ENCODE measurements at regions not wholly inside any gene's neighbourhood (a gene's known extent, or its start where the extent isn't known, plus 50 kb on each side); places are given as distances from the start of the nearest gene placed in this dataset.
"Not testable (repeated sequence)": the region's sequence is repeated elsewhere in the genome, so short reads cannot be mapped to it uniquely, and the experiment has no call there.

DNA sequence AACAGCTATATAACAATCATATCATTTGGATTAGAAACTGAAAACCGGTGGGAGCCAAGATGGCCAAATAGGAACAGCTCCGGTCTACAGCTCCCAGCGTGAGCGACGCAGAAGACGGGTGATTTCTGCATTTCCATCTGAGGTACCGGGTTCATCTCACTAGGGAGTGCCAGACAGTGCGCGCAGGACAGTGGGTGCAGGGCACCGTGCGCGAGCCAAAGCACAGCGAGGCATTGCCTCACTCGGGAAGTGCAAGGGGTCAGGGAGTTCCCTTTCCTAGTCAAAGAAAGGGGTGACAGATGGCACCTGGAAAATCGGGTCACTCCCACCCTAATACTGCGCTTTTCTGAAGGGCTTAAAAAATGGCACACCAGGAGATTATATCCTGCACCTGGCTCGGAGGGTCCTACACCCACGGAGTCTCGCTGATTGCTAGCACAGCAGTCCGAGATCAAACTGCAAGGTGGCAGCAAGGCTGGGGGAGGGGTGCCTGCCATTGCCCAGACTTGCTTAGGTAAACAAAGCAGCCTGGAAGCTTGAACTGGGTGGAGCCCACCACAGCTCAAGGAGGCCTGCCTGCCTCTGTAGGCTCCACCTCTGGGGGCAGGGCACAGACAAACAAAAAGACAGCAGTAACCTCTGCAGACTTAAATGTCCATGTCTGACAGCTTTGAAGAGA lies 1041.5 kb downstream of the SLC6A15 start:
- not testable (repeated sequence) for DNase-seq

DNA sequence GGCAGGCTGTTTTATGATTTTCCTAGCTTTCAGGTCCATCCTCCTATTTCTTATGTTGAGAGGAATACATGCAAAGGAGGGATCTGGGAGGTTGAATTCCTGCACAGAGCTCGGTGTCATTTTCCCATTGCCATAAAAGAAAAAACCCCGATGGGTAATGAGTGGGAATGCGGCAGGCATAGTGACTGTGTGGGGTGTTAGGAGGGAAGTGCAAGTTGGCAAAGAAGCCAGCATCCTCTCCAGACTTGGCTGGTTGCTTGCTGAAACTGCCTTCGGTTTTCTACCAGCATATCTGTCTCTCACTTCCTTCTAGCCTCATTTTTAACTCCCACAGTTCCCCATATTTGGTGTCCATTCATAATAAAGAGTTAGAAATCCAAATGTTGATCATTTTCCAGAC lies 1046.1 kb downstream of the SLC6A15 start:
- DNase-seq, result no peak

DNA sequence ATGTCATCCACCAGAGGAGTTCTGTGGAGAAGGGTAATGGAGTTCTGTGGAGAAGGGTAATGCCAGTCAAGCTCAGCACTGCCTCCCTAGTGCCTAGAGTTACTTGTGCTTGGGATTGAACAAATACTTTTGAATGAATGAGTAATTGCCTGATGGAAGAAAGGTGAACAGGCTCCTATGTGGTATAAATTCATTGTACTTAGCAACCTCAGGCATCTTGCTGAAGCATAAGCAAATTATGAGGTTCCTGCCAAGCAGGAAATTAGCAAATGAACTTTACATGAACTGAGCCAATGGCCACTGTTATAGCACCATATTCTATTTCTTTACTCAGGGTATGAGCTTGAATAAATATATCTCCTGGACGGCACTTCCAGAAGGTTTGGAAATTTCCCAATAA lies 1047.2 kb downstream of the SLC6A15 start:
- DNase-seq, result no peak

DNA sequence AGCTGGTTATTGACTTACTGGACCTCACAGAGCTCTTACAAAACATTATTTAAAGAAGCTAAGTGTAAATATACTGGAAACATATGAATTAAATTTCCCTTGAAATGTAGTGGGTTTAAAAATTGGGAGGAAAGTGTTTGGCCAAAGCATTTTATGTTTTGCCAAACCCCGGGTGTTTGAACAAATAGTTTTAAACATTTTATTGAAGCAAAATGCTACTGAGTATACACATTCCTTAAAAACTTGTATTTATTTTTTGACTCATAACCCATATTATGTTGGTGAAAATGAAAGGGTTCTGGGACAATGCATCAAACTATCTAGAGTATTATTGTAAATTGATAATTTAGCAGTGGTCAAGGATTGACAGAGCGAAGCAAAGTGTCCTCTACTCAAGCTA lies 1048.5 kb downstream of the SLC6A15 start:
- no peak for DNase-seq

DNA sequence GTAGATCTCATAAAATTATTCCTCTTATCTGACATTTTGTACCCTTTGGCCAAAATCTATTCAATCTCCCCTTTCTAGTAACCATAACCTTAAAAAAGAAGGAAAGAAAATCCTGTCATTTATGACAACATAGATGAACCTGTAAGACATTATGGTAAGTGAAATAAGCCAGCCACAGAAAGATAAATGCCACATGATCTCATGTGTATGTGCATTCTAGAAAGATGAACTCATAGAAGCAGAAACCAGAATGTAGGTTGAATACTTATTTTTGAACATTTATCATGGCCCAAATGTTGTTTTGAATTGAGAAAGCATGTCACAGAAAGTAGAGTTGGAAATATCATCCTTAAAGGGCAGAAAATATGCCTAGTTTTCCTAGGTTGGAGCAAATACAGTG lies 1053.6 kb downstream of the SLC6A15 start:
- DNase-seq, result no peak

DNA sequence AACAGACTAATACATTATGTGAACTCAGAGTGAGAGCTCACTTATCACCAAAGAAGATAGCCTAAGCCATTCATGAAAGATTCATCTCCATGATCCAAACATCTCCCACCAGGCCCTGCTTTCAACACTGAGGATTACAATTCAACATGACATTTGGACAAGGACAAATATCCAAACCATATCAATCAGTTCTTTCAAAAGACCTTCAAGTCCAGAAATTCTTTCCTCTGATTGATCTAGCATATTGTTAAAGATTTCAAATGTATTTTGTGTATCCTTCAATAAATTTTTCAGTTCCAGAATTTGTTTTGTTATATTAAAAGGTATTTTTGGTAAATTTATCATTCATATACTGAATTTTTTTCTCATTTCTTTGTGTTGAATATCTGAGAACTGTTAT lies 1055.8 kb downstream of the SLC6A15 start:
- DNase-seq, result no peak

DNA sequence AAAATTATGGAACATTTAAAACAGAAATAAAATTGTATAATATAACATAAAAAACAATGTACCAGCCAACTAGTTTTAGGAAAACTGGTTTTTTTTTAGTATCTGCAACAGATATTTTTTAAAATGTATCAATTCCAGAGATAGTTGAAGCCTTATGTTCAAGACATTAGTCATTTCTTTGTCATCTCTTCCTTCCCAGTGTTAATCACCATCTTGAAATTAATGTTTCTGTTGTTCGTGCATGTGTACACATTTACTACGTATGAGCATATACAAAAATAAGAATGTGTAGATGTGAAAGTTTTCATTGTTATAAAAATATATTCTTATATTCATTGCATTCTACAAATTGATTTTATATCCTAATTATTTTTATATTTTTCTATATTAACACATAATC lies 1062.1 kb downstream of the SLC6A15 start:
- DNase-seq, result no peak

DNA sequence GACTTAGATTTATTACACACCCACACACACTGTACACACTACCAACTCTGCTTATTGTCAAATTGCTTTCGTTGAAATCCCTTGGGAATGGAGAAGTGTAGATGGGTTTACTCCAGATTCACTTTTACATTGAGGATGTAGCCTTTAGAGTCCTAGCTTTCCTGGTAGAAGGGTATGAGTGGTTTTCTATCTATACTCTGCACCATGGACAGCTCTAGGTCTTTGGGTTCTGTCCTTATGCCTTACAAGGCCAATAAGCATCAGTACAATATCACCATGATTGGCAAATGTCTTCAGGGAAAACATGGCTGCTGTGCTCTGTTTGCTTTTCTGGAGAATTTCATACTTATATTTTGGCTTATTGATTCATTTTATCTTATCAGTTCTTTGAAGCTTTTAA lies 1063.9 kb downstream of the SLC6A15 start:
- no peak for DNase-seq

DNA sequence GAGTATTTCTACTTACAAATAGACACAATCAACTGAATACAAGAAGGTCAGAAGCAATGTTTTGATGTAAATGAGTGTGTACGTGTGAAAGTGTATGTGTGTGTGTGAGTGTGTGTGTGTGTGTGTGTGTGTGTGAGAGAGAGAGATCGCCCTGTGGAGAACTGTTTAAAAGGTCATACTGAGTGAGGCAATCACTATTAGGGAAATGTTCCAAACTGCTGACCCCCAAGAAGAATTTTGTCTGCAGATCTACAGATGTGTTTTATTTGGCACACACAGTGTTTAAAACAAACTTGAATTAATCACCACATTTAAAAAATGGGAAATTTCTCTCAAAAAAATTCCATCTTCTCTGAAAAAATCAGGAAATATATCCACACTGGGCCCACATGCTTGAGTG lies 1069.1 kb downstream of the SLC6A15 start:
- no peak for DNase-seq

DNA sequence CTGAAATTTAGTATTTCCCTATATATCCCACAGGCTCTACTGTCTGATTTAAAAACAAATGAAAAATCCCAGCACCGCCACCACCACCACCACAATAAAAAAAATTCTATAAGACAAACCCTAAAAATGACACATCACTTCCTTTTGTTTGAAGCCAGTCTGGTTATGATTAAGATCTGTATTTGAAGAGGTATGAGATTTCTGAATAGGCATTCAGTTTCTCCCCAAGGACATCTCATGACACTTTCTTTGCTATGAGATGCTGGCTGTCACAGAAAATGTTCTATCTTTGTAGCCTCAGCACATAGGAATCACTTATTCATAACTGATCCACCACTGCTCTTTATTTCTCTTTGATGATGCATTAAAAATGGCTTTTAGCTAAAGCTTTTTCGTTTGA lies 1071.0 kb downstream of the SLC6A15 start:
- DNase-seq, result no peak

DNA sequence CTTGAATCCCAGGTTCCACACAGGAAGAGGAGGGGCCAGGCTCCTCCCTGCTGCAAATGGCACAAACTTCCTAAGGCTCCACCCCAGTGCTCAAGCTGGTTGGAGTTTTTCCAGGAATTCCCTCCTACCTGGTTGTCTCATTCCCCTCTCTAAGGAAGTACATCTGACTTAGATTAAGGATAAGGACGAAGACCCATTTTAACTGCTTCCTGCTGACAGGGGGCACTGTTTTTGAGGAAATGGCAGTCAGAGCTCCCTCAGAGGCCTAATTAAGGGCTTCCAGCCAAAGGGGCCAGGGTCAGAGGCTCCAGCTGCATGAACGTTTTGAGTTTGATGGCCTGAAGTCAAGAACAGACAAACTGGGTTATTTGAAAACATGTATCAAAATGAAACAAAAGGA lies 1084.7 kb downstream of the SLC6A15 start:
- no peak for DNase-seq

DNA sequence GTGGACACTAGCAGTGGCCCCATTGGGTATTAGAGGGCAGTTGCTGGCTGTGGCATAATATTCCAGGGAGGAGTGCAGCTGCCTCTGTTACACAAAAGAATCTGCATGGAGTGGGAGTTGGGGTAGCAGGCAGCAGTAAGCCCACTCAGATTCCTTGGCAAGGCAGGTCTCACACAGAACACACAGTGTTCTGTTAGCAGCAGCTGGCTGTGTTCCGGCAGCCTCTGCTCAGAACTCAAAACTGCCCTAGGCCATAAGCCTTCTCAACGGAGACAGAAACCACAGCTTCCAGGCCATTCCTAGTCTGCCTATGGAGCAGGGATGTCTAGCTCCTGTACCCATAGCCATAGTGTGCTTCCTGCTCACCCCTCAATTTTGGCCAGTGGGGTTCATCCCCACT lies 1085.4 kb downstream of the SLC6A15 start:
- DNase-seq, result no peak

DNA sequence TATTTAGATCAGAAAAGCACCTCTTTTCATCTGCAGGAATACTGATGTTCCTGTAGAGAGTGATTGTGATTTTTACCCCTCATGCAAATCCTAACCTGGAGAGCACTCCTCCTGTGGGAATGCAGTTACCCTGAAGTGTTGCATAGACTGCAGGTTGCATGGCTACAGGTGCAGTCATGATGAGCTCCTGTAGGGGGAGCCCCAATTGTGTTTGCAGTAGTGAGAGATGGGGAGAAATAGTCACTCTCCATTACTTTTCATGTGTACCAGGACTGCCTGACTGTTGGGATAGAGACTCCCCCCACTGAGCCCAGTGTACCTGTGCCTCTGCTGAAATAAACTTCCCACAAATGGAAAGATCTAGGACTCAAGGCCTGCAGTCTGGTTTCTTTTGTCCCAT lies 1086.5 kb downstream of the SLC6A15 start:
- DNase-seq, result peak; percentile 3

DNA sequence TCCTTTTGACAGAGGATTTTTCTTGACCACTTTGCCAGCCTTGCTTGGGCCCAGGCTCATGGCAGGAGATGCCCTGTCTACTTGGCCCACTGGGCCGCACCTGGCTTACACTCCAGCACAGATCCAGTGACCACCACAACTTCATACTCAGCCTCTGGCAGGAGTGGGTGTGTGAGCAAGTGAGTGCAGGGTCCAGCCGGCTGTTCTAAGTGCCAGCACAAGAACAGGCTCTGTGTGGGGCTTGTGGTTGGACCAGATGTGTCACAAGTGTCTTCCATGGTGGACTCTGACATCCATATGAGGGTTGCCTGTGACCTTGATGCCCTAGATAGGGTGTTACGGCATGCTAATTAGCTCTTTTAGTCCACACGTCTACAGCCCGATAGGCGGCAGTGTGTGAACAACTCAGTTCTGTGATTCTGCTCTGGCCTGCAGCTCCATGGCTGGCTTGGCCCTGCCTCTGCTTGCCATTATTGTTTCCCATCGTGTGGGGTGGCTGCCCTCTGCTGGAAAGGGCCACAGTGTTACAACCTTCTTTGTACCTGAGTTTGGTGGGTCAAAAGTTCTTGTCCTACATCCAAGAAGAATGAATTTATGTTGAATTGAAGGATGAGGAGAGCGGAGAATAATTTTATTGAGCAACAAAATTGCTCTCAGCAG lies 1089.1 kb downstream of the SLC6A15 start:
- DNase-seq, result peak; percentile 4

DNA sequence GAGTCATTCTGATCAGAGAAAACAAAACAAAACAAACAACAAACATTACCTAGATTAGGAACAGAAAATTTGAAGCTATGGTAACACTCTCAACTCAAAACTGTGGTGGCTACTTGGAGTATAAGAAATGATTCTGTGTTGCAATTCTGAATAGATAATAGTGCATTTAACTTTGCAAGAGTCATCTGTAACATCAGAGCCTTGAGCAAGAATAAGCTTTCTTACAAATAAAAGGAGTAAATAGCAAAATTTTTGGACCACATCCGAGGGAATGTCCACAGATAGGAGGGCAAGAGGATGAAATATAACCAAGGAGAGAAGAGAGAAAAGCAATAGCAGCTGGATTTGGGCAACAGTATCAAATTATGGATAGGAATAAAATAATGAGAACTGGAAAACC lies 1090.6 kb downstream of the SLC6A15 start:
- DNase-seq, result no peak

DNA sequence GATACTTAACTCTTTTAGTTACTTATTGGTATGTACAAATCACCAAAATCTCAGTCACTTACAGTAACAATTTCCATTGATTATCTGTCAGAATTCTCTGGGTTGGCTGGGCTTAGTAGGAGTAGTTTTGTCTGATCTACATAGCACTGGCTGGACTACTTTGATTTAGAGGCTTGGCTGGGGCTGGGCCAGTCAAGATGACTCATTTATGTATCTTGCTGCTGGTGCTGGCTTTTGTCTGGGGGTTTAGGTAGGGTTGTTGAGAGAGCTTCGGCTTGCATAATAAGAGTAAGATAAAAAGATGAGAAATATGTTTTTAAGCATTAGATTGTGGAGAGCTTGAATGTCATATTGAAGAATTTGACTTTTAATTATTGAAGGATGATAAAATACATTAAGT lies 1093.7 kb downstream of the SLC6A15 start:
- DNase-seq, result no peak

DNA sequence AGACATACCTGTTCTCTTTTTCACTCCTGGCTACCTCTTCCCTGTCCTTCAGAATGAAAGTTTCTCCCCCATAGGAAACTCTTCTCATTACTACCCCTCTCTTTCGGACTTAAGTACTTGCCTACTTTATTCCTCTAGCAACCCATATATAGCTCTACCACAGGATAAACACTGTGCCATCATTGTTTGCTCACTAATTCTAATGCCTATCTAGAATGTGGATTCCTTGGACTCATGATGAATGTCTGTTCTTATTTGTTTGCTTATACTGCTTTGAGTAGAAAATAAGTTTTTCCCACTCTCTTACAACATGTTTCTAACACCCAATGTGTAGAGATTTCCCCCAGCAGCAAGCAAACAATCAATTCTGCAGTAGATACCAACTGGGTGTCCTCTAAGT lies 1094.9 kb downstream of the SLC6A15 start:
- no peak for DNase-seq

DNA sequence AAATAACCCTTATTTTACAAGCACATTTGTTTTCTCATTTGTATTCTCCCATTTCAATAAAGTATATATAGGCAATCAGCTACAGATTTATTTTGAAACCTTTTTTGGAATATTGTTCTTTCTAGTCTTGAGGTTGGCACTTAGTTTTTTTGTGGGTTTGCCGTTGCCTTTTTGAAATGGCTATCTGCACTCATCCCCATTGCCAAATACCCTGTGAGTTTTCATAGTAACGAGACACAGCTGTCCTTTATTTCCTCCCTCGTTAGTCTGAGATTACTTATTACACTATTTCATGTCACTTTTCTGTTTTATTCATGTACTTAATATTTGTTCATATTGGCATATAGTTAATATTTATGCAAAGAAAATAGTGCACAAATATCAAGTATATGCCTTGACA lies 1104.0 kb downstream of the SLC6A15 start:
- DNase-seq, result no peak

DNA sequence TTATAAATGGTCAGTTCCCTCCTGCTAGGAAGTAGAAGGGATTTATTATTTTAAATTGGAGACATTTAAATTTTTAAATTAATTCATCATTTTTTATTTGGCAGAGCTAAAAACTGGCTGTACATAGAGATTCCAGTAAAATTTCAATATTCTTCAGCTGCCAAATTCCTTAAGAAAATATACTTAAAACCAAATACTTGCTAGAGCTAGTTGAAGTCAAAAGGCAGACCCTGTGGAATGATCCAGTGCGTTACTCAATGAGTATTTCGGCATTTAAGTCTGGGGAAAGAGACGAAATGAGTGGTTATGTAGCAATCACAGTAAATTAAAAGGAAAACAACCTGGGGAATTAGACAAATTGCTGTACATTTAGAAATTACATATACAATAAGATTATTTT lies 1104.7 kb downstream of the SLC6A15 start:
- no peak for DNase-seq

DNA sequence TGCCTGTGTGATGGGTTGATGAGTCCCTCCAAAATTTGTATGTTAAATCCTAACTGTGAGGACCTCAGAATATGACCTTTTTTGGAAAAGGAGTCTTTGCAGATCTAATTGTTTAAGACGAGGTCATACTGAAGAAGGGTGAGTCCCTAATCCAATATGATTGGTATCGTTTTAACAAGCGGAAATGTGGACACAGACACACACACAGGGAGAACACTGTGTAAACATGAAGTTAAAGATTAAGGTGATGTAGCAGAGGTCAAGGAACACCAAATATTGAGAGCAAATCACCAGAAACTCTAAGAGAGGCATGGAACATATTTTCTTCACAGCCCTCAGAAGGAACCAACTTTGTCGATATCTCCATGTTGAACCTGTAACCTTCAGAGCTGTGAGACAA lies 1106.7 kb downstream of the SLC6A15 start:
- DNase-seq, result no peak

DNA sequence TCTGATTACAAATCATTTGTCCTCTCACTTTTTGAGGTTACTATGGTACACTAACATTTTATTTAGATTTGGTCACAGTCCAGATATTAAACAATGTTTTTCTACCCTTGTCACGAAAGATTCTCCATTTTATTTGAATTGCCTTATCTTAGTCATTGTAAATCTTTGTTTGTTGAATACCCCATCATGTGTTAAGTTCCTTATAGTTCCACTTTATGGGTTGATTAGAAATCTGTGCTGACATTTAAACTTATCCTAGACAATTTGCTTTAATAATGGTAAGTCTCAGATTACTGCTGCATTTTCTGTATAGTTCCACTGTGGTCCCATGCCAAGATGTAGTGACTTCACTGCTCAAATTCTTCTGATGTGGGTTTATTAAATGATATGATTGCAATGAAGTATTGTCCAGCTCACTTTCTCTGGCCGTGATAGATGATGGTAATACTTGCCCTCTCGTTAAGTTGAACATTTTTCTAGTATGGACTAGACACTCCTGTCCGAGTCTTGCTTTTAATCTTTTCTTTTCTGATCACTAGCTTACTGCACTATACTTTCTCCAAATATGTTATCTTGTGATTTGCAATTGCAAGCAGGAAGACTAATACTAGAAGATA lies 1107.3 kb downstream of the SLC6A15 start:
- no peak for DNase-seq

DNA sequence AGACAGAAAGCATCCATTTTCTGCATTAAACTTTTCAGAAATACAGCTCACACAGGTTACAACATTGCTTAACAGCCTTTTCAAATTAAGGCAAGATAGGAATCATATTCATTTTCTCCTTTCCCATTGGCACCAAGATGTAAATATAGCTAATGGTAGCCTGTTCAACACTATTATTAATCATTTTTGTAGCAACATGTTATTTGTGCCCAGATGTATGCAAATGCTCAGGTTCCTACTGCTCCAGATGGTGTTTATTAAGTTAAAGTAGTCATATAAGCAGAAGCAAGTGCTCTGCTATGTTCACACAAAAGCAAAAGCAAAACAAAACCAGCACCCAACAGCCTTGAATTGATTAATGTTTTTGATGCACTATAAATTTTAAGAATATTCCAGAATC lies 1110.6 kb downstream of the SLC6A15 start:
- no peak for DNase-seq

DNA sequence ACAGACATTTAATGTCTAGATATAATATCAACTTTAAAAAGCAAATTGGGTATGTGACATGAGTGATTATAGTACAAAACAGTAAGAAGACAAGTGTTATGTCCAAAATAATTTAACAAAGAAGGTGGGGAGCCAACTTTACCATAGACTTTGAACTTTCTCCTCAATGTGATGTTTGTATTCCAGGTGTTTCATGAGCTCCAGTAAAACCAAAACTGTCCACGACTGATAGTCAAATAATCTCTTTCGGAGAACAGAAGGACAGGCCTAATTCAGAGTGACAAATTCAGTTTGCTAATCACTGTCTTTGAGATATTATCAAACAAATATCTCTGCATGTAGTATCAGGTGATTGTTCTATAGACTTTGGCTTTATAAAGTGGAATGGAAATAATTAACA lies 1112.6 kb downstream of the SLC6A15 start:
- no peak for DNase-seq

DNA sequence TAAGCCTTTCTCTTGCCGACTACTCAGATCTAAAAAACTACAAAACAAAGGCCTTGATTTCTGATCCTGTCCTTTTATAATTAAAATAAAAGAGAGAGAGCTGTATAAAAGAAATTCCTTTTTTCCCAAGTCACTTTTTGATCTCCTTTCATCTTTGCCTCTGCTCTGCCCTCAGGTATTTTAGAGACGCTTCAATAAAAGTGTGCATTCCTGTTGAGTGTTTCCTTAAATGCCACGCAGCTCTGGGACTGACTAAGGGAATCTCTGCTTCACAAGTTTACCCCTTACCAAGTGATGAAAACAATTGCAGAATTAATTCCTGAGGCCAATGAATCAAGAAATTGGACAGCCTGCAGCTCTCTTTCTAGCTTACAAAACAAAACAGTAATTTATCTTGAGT lies 1109.8 kb downstream of the TMTC2 start:
- DNase-seq, result no peak

DNA sequence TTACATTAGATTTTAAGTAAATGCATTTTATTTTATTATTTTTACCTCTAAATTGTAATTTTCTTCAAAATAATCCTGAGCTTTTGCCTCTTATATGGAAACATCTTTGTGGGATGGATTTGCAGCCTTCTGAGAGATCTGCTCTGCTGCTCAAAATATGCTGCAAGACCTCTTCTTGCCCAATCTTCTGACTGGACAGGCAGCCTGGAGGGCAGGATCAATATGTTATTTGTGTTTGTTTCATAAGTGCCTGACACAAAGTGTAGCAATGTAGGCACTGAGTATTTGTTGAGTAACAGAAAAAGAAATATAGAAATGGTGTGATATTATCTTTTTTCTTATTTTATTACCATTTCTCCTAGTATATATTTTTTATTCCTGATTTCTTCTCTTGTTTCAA lies 1106.9 kb downstream of the TMTC2 start:
- DNase-seq, result no peak
